ENCODE measurements at regions not wholly inside any gene's neighbourhood (a gene's known extent, or its start where the extent isn't known, plus 50 kb on each side); places are given as distances from the start of the nearest gene placed in this dataset.

- DNase-seq = no peak
- Mint-ChIP-seq H3K4me1 (no peaks in the 10 kb centered on the region), H3K9me3 (peaks cover 0 to 13% (median 1%) of the 10 kb centered on the region in 7 donors), H3K27me3 (ENCODE audit: low read depth in 3 of 3) (no peaks in the 10 kb centered on the region), H3K4me3 (no peak overlapping the region), H3K36me3 (no peaks in the 10 kb centered on the region), H3K27ac (no peak overlapping the region)
- no peak overlapping the region for H3K4me3 ChIP-seq (replicated peaks in 1 of 3; ENCODE audit: low read depth in 2 of 3, low read length in 3 of 3)
- H3K27me3 ChIP-seq (ENCODE audit: control insufficient read depth in 2 of 2, insufficient read depth in 2 of 2, low read length in 2 of 2) = no peaks in the 10 kb centered on the region
- H3K9ac ChIP-seq (ENCODE audit: insufficient read depth, low read length, poor library complexity, severe bottlenecking) = no peak overlapping the region
- no peaks in the 10 kb centered on the region for H4K20me1 ChIP-seq (ENCODE audit: insufficient read depth, low read length)
- no peak overlapping the region for H3K4me2 ChIP-seq (replicated peaks; ENCODE audit: extremely low read depth, low read length, poor library complexity, severe bottlenecking)
- no peak overlapping the region for H2AFZ ChIP-seq (ENCODE audit: insufficient read depth, low read depth, low read length, poor library complexity, severe bottlenecking)
- TF ChIP-seq, protein P1, sequence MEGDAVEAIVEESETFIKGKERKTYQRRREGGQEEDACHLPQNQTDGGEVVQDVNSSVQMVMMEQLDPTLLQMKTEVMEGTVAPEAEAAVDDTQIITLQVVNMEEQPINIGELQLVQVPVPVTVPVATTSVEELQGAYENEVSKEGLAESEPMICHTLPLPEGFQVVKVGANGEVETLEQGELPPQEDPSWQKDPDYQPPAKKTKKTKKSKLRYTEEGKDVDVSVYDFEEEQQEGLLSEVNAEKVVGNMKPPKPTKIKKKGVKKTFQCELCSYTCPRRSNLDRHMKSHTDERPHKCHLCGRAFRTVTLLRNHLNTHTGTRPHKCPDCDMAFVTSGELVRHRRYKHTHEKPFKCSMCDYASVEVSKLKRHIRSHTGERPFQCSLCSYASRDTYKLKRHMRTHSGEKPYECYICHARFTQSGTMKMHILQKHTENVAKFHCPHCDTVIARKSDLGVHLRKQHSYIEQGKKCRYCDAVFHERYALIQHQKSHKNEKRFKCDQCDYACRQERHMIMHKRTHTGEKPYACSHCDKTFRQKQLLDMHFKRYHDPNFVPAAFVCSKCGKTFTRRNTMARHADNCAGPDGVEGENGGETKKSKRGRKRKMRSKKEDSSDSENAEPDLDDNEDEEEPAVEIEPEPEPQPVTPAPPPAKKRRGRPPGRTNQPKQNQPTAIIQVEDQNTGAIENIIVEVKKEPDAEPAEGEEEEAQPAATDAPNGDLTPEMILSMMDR (IDR thresholded peaks at IDR 0.05) = no peak
- no peaks in the 10 kb centered on the region for H3K36me3 ChIP-seq (replicated peaks in 1 of 2; ENCODE audit: control insufficient read depth in 1 of 2, insufficient read depth in 2 of 2, low read length in 2 of 2)
- H3K27ac ChIP-seq (ENCODE audit: low read depth in 1 of 2, low read length in 2 of 2) = no peak overlapping the region
- intact Hi-C loops (cut with micrococcal nuclease) = no loop called here
- no peaks in the 10 kb centered on the region for H3K4me1 ChIP-seq (ENCODE audit: control insufficient read depth in 1 of 2, insufficient read depth in 2 of 2, low read length in 2 of 2)
- no peaks in the 10 kb centered on the region for H3K79me2 ChIP-seq (ENCODE audit: insufficient read depth, low read length)
- H3K9me3 ChIP-seq (replicated peaks in 1 of 2; ENCODE audit: control insufficient read depth in 1 of 2, insufficient read depth in 1 of 2, low read length in 2 of 2) = no peaks in the 10 kb centered on the region
Measured at GRCh38 chr5:123997064-123997461, 485.1 kb downstream of the CSNK1G3 start.

GRCh38 chr5:123992641-123993040, 480.7 kb downstream of the CSNK1G3 start:
- Histone ChIP-seq H3K9ac (ENCODE audit: insufficient read depth, low read length, poor library complexity, severe bottlenecking) (no peak overlapping the region), H3K27ac (ENCODE audit: low read depth in 1 of 2, low read length in 2 of 2) (no peak overlapping the region), H2AFZ (ENCODE audit: insufficient read depth, low read depth, low read length, poor library complexity, severe bottlenecking) (no peak overlapping the region), H3K4me3 (replicated peaks in 1 of 3; ENCODE audit: low read depth in 2 of 3, low read length in 3 of 3) (no peak overlapping the region), H4K20me1 (ENCODE audit: insufficient read depth, low read length) (no peaks in the 10 kb centered on the region), H3K79me2 (ENCODE audit: insufficient read depth, low read length) (no peaks in the 10 kb centered on the region), H3K27me3 (ENCODE audit: control insufficient read depth in 2 of 2, insufficient read depth in 2 of 2, low read length in 2 of 2) (no peaks in the 10 kb centered on the region), H3K36me3 (replicated peaks in 1 of 2; ENCODE audit: control insufficient read depth in 1 of 2, insufficient read depth in 2 of 2, low read length in 2 of 2) (no peaks in the 10 kb centered on the region), H3K4me2 (replicated peaks; ENCODE audit: extremely low read depth, low read length, poor library complexity, severe bottlenecking) (no peak overlapping the region), H3K4me1 (ENCODE audit: control insufficient read depth in 1 of 2, insufficient read depth in 2 of 2, low read length in 2 of 2) (no peaks in the 10 kb centered on the region), H3K9me3 (replicated peaks in 1 of 2; ENCODE audit: control insufficient read depth in 1 of 2, insufficient read depth in 1 of 2, low read length in 2 of 2) (peaks cover 13 to 17% of the 10 kb centered on the region in 2 donors)
- H3K36me3 Mint-ChIP-seq = no peaks in the 10 kb centered on the region
- intact Hi-C loops (cut with micrococcal nuclease) = no loop called here
- no peaks in the 10 kb centered on the region for H3K4me1 Mint-ChIP-seq
- DNase-seq = no peak
- no peak overlapping the region for H3K27ac Mint-ChIP-seq
- no peak overlapping the region for H3K4me3 Mint-ChIP-seq
- peaks cover 4 to 20% (median 11%) of the 10 kb centered on the region in 7 donors for H3K9me3 Mint-ChIP-seq
- TF ChIP-seq, protein P1 (IDR thresholded peaks at IDR 0.05) = no peak
- H3K27me3 Mint-ChIP-seq (ENCODE audit: low read depth in 3 of 3) = no peaks in the 10 kb centered on the region
- 58% methylated on average over 1 of the region's 2 CpGs for WGBS (ENCODE audit: insufficient coverage)

Data from CD14-positive monocyte (primary cell).